DOHH2 (cell line): ENCODE measurements at regions not wholly inside any gene's neighbourhood (a gene's known extent, or its start where the extent isn't known, plus 50 kb on each side); places are given as distances from the start of the nearest gene placed in this dataset.

Source experiments
- H3F3A ChIP-seq: fragments of 200-600 bp; sonication (generic), shearing (Covaris generic); 2 replicates; pipeline ENCODE4 v1.6.0; 2016; ENCODE audit warnings: antibody characterized with exemption, mild to moderate bottlenecking; ENCODE audit not compliant: control insufficient read depth, insufficient read depth
- H3K27ac ChIP-seq: fragments of 200-600 bp; sonication (generic); 2 replicates; pipeline ENCODE4 v1.5.1; 2014; ENCODE audit warnings: low read depth, mild to moderate bottlenecking, low read length, moderate library complexity
- H3K27me3 ChIP-seq: fragments of 200-600 bp; sonication (generic); 2 replicates; pipeline ENCODE4 v1.6.1; 2014; ENCODE audit warnings: mild to moderate bottlenecking, low read length, mixed read lengths; ENCODE audit not compliant: control insufficient read depth
- H3K36me3 ChIP-seq: fragments of 200-600 bp; sonication (generic); 2 replicates; pipeline ENCODE4 v1.6.1; 2014; ENCODE audit warnings: mild to moderate bottlenecking, low read length, moderate library complexity, mixed read lengths; ENCODE audit not compliant: control insufficient read depth
- H3K4me1 ChIP-seq: fragments of 200-600 bp; sonication (generic); 2 replicates; pipeline ENCODE4 v1.6.1; 2014; ENCODE audit warnings: mild to moderate bottlenecking, low read length, mixed read lengths; ENCODE audit not compliant: control insufficient read depth
- H3K4me2 ChIP-seq: fragments of 200-600 bp; sonication (generic); 2 replicates; pipeline ENCODE4 v1.6.0; 2014; ENCODE audit warnings: mild to moderate bottlenecking, low read length, moderate library complexity
- H3K4me3 ChIP-seq: fragments of 200-600 bp; sonication (generic); 2 replicates; pipeline ENCODE4 v1.5.1; 2014; ENCODE audit warnings: mild to moderate bottlenecking, low read length, mixed read lengths
- H3K79me2 ChIP-seq: fragments of 200-600 bp; sonication (generic); 2 replicates; pipeline ENCODE4 v1.6.1; 2014; ENCODE audit warnings: mild to moderate bottlenecking, low read length, mixed read lengths; ENCODE audit not compliant: control insufficient read depth
- H3K9me2 ChIP-seq: fragments of 200-600 bp; sonication (generic); replicated peaks from 2 replicates; pipeline ENCODE4 v1.6.1; 2014; ENCODE audit warnings: mild to moderate bottlenecking, low read length, mixed read lengths; ENCODE audit not compliant: control insufficient read depth
- H3K9me3 ChIP-seq: fragments of 200-600 bp; sonication (generic); 2 replicates; pipeline ENCODE4 v1.6.1; 2014; ENCODE audit warnings: antibody characterized with exemption, low read length, mixed read lengths; ENCODE audit not compliant: control insufficient read depth, insufficient read depth
- H4K20me1 ChIP-seq: fragments of 200-600 bp; sonication (generic); 2 replicates; pipeline ENCODE4 v1.6.0; 2014; ENCODE audit warnings: low read depth, mild to moderate bottlenecking, antibody characterized with exemption, low read length, moderate library complexity; ENCODE audit not compliant: control insufficient read depth, insufficient read depth
- CTCF ChIP-seq: fragments of 200-600 bp; sonication (generic); IDR thresholded peaks from one replicate; pipeline ENCODE4 v1.5.1; 2014; ENCODE audit warnings: antibody characterized with exemption, mild to moderate bottlenecking, low read depth, low read length; ENCODE audit not compliant: poor library complexity, severe bottlenecking
- EZH2phosphoT487 ChIP-seq: fragments of 200-600 bp; sonication (generic); IDR thresholded peaks from 2 replicates; pipeline ENCODE4 v1.6.1; 2017; ENCODE audit warnings: borderline replicate concordance, mild to moderate bottlenecking, antibody characterized with exemption, low read length, moderate library complexity, mixed read lengths

- no peak overlapping the region for H3K4me2 ChIP-seq
- TF ChIP-seq EZH2phosphoT487, result no peak
- TF ChIP-seq CTCF, result no peak
- H3K36me3 ChIP-seq, result no peaks in the 10 kb centered on the region
- no peaks in the 10 kb centered on the region for H3F3A ChIP-seq
- H4K20me1 ChIP-seq, result no peaks in the 10 kb centered on the region
- no peaks in the 10 kb centered on the region for H3K27me3 ChIP-seq
- no peaks in the 10 kb centered on the region for H3K9me2 ChIP-seq
- H3K9me3 ChIP-seq, result no peaks in the 10 kb centered on the region; the same call in 1 of the 2 replicates
- H3K4me1 ChIP-seq, result no peaks in the 10 kb centered on the region
- H3K27ac ChIP-seq, result no peak overlapping the region
- H3K79me2 ChIP-seq, result no peaks in the 10 kb centered on the region
- H3K4me3 ChIP-seq, result no peak overlapping the region
Observed at GRCh38 chr4:59920416-59920815, 1279.7 kb upstream of the ADGRL3 start.

- no peaks in the 10 kb centered on the region for H3K9me2 ChIP-seq
- H3K36me3 ChIP-seq, result no peaks in the 10 kb centered on the region
- TF ChIP-seq EZH2phosphoT487, result no peak
- TF ChIP-seq CTCF, result no peak
- no peaks in the 10 kb centered on the region for H4K20me1 ChIP-seq
- no peak overlapping the region for H3K4me2 ChIP-seq
- no peaks in the 10 kb centered on the region for H3K27me3 ChIP-seq
- H3K4me3 ChIP-seq, result no peak overlapping the region
- H3F3A ChIP-seq, result no peaks in the 10 kb centered on the region
- no peaks in the 10 kb centered on the region for H3K79me2 ChIP-seq
- H3K4me1 ChIP-seq, result no peaks in the 10 kb centered on the region
- H3K27ac ChIP-seq, result no peak overlapping the region
- H3K9me3 ChIP-seq, result no peaks in the 10 kb centered on the region; the same call in 1 of the 2 replicates
Observed at GRCh38 chr4:59925290-59925689, 1274.8 kb upstream of the ADGRL3 start.

- Histone ChIP-seq H4K20me1 (no peaks in the 10 kb centered on the region), H3K27ac (no peak overlapping the region), H3K4me3 (no peak overlapping the region), H3K36me3 (no peaks in the 10 kb centered on the region), H3K79me2 (no peaks in the 10 kb centered on the region), H3F3A (no peaks in the 10 kb centered on the region), H3K4me2 (no peak overlapping the region), H3K27me3 (no peaks in the 10 kb centered on the region), H3K9me3 (no peaks in the 10 kb centered on the region), H3K9me2 (no peaks in the 10 kb centered on the region), H3K4me1 (no peaks in the 10 kb centered on the region)
- TF ChIP-seq EZH2phosphoT487 (no peak), CTCF (no peak)
Observed at GRCh38 chr4:59936566-59936965, 1263.6 kb upstream of the ADGRL3 start.

- Histone ChIP-seq H3K79me2 (no peaks in the 10 kb centered on the region), H3K9me3 (no peaks in the 10 kb centered on the region), H3K27ac (no peak overlapping the region), H3K36me3 (no peaks in the 10 kb centered on the region), H3K27me3 (no peaks in the 10 kb centered on the region), H3K4me3 (no peak overlapping the region), H3F3A (no peaks in the 10 kb centered on the region), H4K20me1 (no peaks in the 10 kb centered on the region), H3K4me1 (no peaks in the 10 kb centered on the region), H3K9me2 (no peaks in the 10 kb centered on the region), H3K4me2 (no peak overlapping the region)
- no peak for TF ChIP-seq EZH2phosphoT487
- no peak for TF ChIP-seq CTCF
Observed at GRCh38 chr4:59938166-59938565, 1262.0 kb upstream of the ADGRL3 start.
